Fibroblast of lung (primary cell): ENCODE measurements at regions not wholly inside any gene's neighbourhood (a gene's known extent, or its start where the extent isn't known, plus 50 kb on each side); places are given as distances from the start of the nearest gene placed in this dataset.
A peak's percentile ranks its signal among the peaks of the same experiment; 100 is the strongest.

Experiments
- DNase-seq, 2 donors: peaks; one replicate each; pipeline versions ENCODE4 v3.0.0 to v3.0.0-alpha.2; 2010; ENCODE audit warnings: low read depth in 2 of 2
- H2AFZ ChIP-seq: 2 replicates; pipeline ENCODE4 v1.5.1; 2012; ENCODE audit warnings: low read length, control low read depth, inconsistent platforms
- H3K27ac ChIP-seq: 2 replicates; pipeline ENCODE4 v1.5.1; 2011; ENCODE audit warnings: low read length, control low read depth; ENCODE audit not compliant: insufficient read depth
- H3K27me3 ChIP-seq: 2 replicates; pipeline ENCODE4 v1.5.1; 2011; ENCODE audit warnings: mild to moderate bottlenecking, low read length; ENCODE audit not compliant: control insufficient read depth, insufficient read depth
- H3K36me3 ChIP-seq: 2 replicates; pipeline ENCODE4 v1.5.1; 2011; ENCODE audit warnings: low read length; ENCODE audit not compliant: control insufficient read depth, insufficient read depth
- H3K4me1 ChIP-seq: 2 replicates; pipeline ENCODE4 v1.5.1; 2011; ENCODE audit warnings: low read length; ENCODE audit not compliant: control insufficient read depth, insufficient read depth; ENCODE audit errors: extremely low read depth
- H3K4me2 ChIP-seq: 2 replicates; pipeline ENCODE4 v1.5.1; 2011; ENCODE audit warnings: low read length, control low read depth; ENCODE audit not compliant: insufficient read depth; ENCODE audit errors: extremely low read depth
- H3K4me3 ChIP-seq, 4 experiments: fragments of 200-600 bp in 1 of 4; sonication (generic) in 1 of 4; replicated peaks in 1 of 4; 2 replicates each; pipeline ENCODE4 v1.5.1; 2011 to 2016; ENCODE audit warnings: low read length in 4 of 4, low read depth in 3 of 4, mild to moderate bottlenecking in 3 of 4, control low read depth in 2 of 4, inconsistent platforms in 1 of 4, mixed read lengths in 1 of 4; ENCODE audit not compliant: insufficient read depth in 1 of 4; ENCODE audit errors: control extremely low read depth in 1 of 4
- H3K79me2 ChIP-seq: 2 replicates; pipeline ENCODE4 v1.5.1; 2012; ENCODE audit warnings: mild to moderate bottlenecking, low read length, inconsistent platforms; ENCODE audit not compliant: control insufficient read depth, insufficient read depth
- H3K9ac ChIP-seq: 2 replicates; pipeline ENCODE4 v1.5.1; 2011; ENCODE audit warnings: mild to moderate bottlenecking, low read length, control low read depth; ENCODE audit not compliant: insufficient read depth
- H3K9me3 ChIP-seq: 2 replicates; pipeline ENCODE4 v1.5.1; 2012; ENCODE audit warnings: low read depth, low read length; ENCODE audit not compliant: control insufficient read depth, insufficient read depth
- H4K20me1 ChIP-seq: 2 replicates; pipeline ENCODE4 v1.5.1; 2011; ENCODE audit warnings: low read length; ENCODE audit not compliant: control insufficient read depth, insufficient read depth; ENCODE audit errors: extremely low read depth
- EZH2 ChIP-seq: IDR thresholded peaks from 2 replicates; pipeline ENCODE4 v1.5.1; 2012; ENCODE audit warnings: low read length, control low read depth, mild to moderate bottlenecking; ENCODE audit errors: missing control alignments
- TF ChIP-seq, protein P1 (sequence below), 2 donors: IDR thresholded peaks in 1 of 2; conservative IDR thresholded peaks in 1 of 2; 1 replicate in 1 of 2; 2 replicates in 1 of 2; pipeline ENCODE4 v1.5.1; 2011 to 2012; ENCODE audit warnings: low read length in 2 of 2, control low read depth in 1 of 2, inconsistent platforms in 1 of 2, low read depth in 1 of 2, mild to moderate bottlenecking in 1 of 2

DNA sequence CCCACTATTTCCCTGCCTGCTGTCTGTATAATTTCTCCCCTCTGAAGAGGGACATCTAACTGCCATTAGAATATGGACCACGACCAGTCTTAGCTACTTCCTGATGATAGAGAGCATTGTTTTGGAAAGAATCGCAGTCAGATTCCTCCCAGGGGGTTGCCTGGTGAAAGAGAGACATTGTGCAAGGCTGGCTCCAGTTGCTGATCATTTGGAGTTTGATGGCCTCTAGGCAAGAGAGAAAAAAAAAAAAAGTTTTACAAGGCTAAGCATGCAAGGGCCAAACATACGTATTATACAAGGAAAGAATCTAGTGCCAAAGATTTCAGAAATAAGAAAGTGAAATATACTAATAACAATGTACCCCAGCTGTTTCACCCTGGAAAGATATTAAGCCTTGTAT lies 182.2 kb downstream of the CMPK2 start:
- Histone ChIP-seq H3K79me2 (no peaks in the 10 kb centered on the region), H2AFZ (no peak overlapping the region), H3K36me3 (no peaks in the 10 kb centered on the region), H3K9ac (no peak overlapping the region), H3K9me3 (no peaks in the 10 kb centered on the region), H3K4me2 (no peak overlapping the region), H3K4me3 (no peak overlapping the region), H4K20me1 (no peaks in the 10 kb centered on the region), H3K4me1 (no peaks in the 10 kb centered on the region), H3K27me3 (no peaks in the 10 kb centered on the region), H3K27ac (no peak overlapping the region)
- no peak for DNase-seq
- TF ChIP-seq EZH2 = no peak
- TF ChIP-seq, protein P1, sequence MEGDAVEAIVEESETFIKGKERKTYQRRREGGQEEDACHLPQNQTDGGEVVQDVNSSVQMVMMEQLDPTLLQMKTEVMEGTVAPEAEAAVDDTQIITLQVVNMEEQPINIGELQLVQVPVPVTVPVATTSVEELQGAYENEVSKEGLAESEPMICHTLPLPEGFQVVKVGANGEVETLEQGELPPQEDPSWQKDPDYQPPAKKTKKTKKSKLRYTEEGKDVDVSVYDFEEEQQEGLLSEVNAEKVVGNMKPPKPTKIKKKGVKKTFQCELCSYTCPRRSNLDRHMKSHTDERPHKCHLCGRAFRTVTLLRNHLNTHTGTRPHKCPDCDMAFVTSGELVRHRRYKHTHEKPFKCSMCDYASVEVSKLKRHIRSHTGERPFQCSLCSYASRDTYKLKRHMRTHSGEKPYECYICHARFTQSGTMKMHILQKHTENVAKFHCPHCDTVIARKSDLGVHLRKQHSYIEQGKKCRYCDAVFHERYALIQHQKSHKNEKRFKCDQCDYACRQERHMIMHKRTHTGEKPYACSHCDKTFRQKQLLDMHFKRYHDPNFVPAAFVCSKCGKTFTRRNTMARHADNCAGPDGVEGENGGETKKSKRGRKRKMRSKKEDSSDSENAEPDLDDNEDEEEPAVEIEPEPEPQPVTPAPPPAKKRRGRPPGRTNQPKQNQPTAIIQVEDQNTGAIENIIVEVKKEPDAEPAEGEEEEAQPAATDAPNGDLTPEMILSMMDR (conservative IDR thresholded peaks at IDR 0.05 in 1 of 2, IDR thresholded peaks at IDR 0.05 in 1 of 2; ENCODE audit: low read depth in 1 of 2, low read length in 2 of 2) = no peak

DNA sequence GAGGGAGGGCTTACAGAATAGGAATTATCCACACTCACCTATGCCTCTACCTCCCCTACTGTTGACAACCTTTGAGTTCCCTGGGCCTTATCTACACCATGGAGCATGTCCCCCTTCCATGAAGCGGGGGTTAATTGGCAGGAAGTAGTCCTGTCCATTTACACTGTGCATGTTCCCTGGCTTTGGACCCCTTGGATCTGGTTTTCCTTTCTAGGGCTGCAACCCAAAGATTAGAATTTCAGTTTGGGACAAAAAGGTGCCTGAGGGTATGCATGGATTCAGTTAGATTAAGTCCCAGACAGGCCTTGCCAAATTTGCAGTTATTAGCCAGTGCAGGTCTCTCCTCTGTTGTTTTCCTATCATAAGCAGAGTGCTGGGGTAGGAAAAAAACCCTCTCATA lies 180.3 kb downstream of the CMPK2 start:
- H3K4me1 ChIP-seq = no peaks in the 10 kb centered on the region
- no peaks in the 10 kb centered on the region for H3K36me3 ChIP-seq
- no peak overlapping the region for H3K4me3 ChIP-seq
- no peak overlapping the region for H3K4me2 ChIP-seq
- no peaks in the 10 kb centered on the region for H4K20me1 ChIP-seq
- TF ChIP-seq EZH2 = no peak
- TF ChIP-seq, protein P1 (conservative IDR thresholded peaks at IDR 0.05 in 1 of 2, IDR thresholded peaks at IDR 0.05 in 1 of 2; ENCODE audit: low read depth in 1 of 2, low read length in 2 of 2) = no peak
- H3K9me3 ChIP-seq = no peaks in the 10 kb centered on the region
- H2AFZ ChIP-seq = no peak overlapping the region
- H3K9ac ChIP-seq = no peak overlapping the region
- no peak overlapping the region for H3K27ac ChIP-seq
- no peaks in the 10 kb centered on the region for H3K79me2 ChIP-seq
- no peaks in the 10 kb centered on the region for H3K27me3 ChIP-seq
- no peak for DNase-seq

DNA sequence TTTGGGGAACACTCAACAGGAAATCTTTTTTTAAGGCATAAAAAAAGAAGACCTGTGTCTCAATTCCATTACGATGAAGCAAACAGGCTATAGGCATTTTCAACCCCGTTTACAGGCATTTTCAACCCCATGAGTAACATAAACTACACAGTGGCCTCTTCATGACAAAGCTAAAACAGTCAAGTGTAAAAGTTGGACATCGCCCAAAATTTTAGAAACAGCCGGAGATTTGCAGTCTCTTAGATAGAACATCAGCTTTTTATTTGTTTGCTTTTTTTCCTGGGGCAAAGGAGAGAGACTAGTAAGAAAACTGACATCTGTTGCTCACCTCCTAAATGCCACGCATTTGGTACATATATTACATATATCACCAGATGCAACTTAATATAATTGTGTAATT lies 173.7 kb downstream of the CMPK2 start:
- no peak overlapping the region for H3K27ac ChIP-seq

More for the DNA sequence above, 173.7 kb downstream of the CMPK2 start:
- Histone ChIP-seq H4K20me1 (no peaks in the 10 kb centered on the region), H3K4me1 (no peaks in the 10 kb centered on the region), H3K27me3 (no peaks in the 10 kb centered on the region), H3K79me2 (no peaks in the 10 kb centered on the region), H3K9me3 (no peaks in the 10 kb centered on the region), H3K4me3 (no peak overlapping the region), H2AFZ (no peak overlapping the region), H3K9ac (no peak overlapping the region), H3K4me2 (no peak overlapping the region), H3K36me3 (no peaks in the 10 kb centered on the region)
- TF ChIP-seq, protein P1 (conservative IDR thresholded peaks at IDR 0.05 in 1 of 2, IDR thresholded peaks at IDR 0.05 in 1 of 2; ENCODE audit: low read depth in 1 of 2, low read length in 2 of 2) = no peak
- TF ChIP-seq EZH2 = no peak
- DNase-seq = peak; percentile 10 to 13
